ENCODE measurements at regions not wholly inside any gene's neighbourhood (a gene's known extent, or its start where the extent isn't known, plus 50 kb on each side); places are given as distances from the start of the nearest gene placed in this dataset.
"Not testable (repeated sequence)": the region's sequence is repeated elsewhere in the genome, so short reads cannot be mapped to it uniquely, and the experiment has no call there.

GRCh38 chr3:125917020-125917549 lies 51.9 kb upstream of the ROPN1B start:
- TF ChIP-seq, protein P1, sequence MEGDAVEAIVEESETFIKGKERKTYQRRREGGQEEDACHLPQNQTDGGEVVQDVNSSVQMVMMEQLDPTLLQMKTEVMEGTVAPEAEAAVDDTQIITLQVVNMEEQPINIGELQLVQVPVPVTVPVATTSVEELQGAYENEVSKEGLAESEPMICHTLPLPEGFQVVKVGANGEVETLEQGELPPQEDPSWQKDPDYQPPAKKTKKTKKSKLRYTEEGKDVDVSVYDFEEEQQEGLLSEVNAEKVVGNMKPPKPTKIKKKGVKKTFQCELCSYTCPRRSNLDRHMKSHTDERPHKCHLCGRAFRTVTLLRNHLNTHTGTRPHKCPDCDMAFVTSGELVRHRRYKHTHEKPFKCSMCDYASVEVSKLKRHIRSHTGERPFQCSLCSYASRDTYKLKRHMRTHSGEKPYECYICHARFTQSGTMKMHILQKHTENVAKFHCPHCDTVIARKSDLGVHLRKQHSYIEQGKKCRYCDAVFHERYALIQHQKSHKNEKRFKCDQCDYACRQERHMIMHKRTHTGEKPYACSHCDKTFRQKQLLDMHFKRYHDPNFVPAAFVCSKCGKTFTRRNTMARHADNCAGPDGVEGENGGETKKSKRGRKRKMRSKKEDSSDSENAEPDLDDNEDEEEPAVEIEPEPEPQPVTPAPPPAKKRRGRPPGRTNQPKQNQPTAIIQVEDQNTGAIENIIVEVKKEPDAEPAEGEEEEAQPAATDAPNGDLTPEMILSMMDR (conservative IDR thresholded peaks at IDR 0.05 in 1 of 2, IDR thresholded peaks at IDR 0.05 in 1 of 2; ENCODE audit: low read depth in 1 of 2, low read length in 2 of 2): not testable (repeated sequence)
- TF ChIP-seq EZH2 (IDR thresholded peaks at IDR 0.05; ENCODE audit: low read length, missing control alignments): not testable (repeated sequence)
